Activated naive CD8-positive, alpha-beta T cell treated with anti-CD3 and anti-CD28 coated beads, Interleukin-2, amount 50 U/mL, for 24 hours (primary cell): ENCODE measurements at regions not wholly inside any gene's neighbourhood (a gene's known extent, or its start where the extent isn't known, plus 50 kb on each side); places are given as distances from the start of the nearest gene placed in this dataset.

Experiments used
- ATAC-seq: fragments of 150-1000 bp; cut with Tn5 transposase; one replicate; pipeline ENCODE4 v1.10.0; 2021
- DNase-seq: peaks from one replicate; pipeline ENCODE4 v3.0.0; 2021
- H3K27ac Mint-ChIP-seq: one replicate; pipeline ENCODE4 v1.8.0; 2021; ENCODE audit warnings: mild to moderate bottlenecking, mixed read lengths
- H3K27me3 Mint-ChIP-seq: one replicate; pipeline ENCODE4 v1.8.0; 2021; ENCODE audit warnings: mixed read lengths
- H3K36me3 Mint-ChIP-seq: one replicate; pipeline ENCODE4 v1.8.0; 2021; ENCODE audit warnings: low read depth, mixed read lengths
- H3K4me1 Mint-ChIP-seq: one replicate; pipeline ENCODE4 v1.8.0; 2021; ENCODE audit warnings: mixed read lengths
- H3K4me3 Mint-ChIP-seq: one replicate; pipeline ENCODE4 v1.8.0; 2021; ENCODE audit warnings: mild to moderate bottlenecking, moderate library complexity, mixed read lengths
- H3K9me3 Mint-ChIP-seq: one replicate; pipeline ENCODE4 v1.8.0; 2021; ENCODE audit warnings: mixed read lengths

- H3K27me3 Mint-ChIP-seq: no peaks in the 10 kb centered on the region
- H3K4me3 Mint-ChIP-seq: no peak overlapping the region
- H3K9me3 Mint-ChIP-seq: peaks cover 5% of the 10 kb centered on the region
- no peak overlapping the region for H3K27ac Mint-ChIP-seq
- DNase-seq (no peak), ATAC-seq (no peak)
- H3K36me3 Mint-ChIP-seq: no peaks in the 10 kb centered on the region
- H3K4me1 Mint-ChIP-seq: no peaks in the 10 kb centered on the region
Measured at GRCh38 chr10:128900456-128900855, 566.6 kb upstream of the MGMT start.

GRCh38 chr10:128901236-128901635 is 565.8 kb upstream of the MGMT start:
- Mint-ChIP-seq H3K27me3 (no peaks in the 10 kb centered on the region), H3K9me3 (peaks cover 5% of the 10 kb centered on the region), H3K4me1 (no peaks in the 10 kb centered on the region), H3K4me3 (no peak overlapping the region), H3K27ac (no peak overlapping the region), H3K36me3 (no peaks in the 10 kb centered on the region)
- ATAC-seq (no peak), DNase-seq (no peak)

GRCh38 chr10:128902031-128902710 is 564.9 kb upstream of the MGMT start:
- H3K4me1 Mint-ChIP-seq: no peaks in the 10 kb centered on the region
- no peak for DNase-seq
- H3K27ac Mint-ChIP-seq: no peak overlapping the region
- H3K9me3 Mint-ChIP-seq: peaks cover 5% of the 10 kb centered on the region
- H3K4me3 Mint-ChIP-seq: no peak overlapping the region
- no peaks in the 10 kb centered on the region for H3K27me3 Mint-ChIP-seq
- H3K36me3 Mint-ChIP-seq: no peaks in the 10 kb centered on the region
- no peak for ATAC-seq

- ATAC-seq: no peak
- Mint-ChIP-seq H3K27ac (no peak overlapping the region), H3K9me3 (peaks cover 5% of the 10 kb centered on the region), H3K27me3 (no peaks in the 10 kb centered on the region), H3K4me1 (no peaks in the 10 kb centered on the region), H3K36me3 (no peaks in the 10 kb centered on the region), H3K4me3 (no peak overlapping the region)
- DNase-seq: no peak
Measured at GRCh38 chr10:128907155-128907941, 559.7 kb upstream of the MGMT start.

- DNase-seq (no peak), ATAC-seq (no peak)
- Mint-ChIP-seq H3K27me3 (no peaks in the 10 kb centered on the region), H3K36me3 (no peaks in the 10 kb centered on the region), H3K4me1 (no peaks in the 10 kb centered on the region), H3K4me3 (no peak overlapping the region), H3K27ac (no peak overlapping the region), H3K9me3 (peaks cover 1% of the 10 kb centered on the region)
Measured at GRCh38 chr10:128908099-128908498, 558.9 kb upstream of the MGMT start.

- ATAC-seq (no peak), DNase-seq (no peak)
- Mint-ChIP-seq H3K36me3 (no peaks in the 10 kb centered on the region), H3K9me3 (no peaks in the 10 kb centered on the region), H3K27ac (no peak overlapping the region), H3K27me3 (no peaks in the 10 kb centered on the region), H3K4me3 (no peak overlapping the region), H3K4me1 (no peaks in the 10 kb centered on the region)
Measured at GRCh38 chr10:128908499-128908898, 558.5 kb upstream of the MGMT start.

- Mint-ChIP-seq H3K27ac (no peak overlapping the region), H3K27me3 (no peaks in the 10 kb centered on the region), H3K4me3 (no peak overlapping the region), H3K4me1 (no peaks in the 10 kb centered on the region), H3K9me3 (no peaks in the 10 kb centered on the region), H3K36me3 (no peaks in the 10 kb centered on the region)
- DNase-seq (no peak), ATAC-seq (no peak)
Measured at GRCh38 chr10:128912568-128913311, 554.3 kb upstream of the MGMT start.

GRCh38 chr10:128914681-128915080 is 552.4 kb upstream of the MGMT start:
- H3K36me3 Mint-ChIP-seq: no peaks in the 10 kb centered on the region
- H3K27me3 Mint-ChIP-seq: no peaks in the 10 kb centered on the region
- H3K4me3 Mint-ChIP-seq: no peak overlapping the region
- H3K4me1 Mint-ChIP-seq: no peaks in the 10 kb centered on the region
- no peaks in the 10 kb centered on the region for H3K9me3 Mint-ChIP-seq
- DNase-seq (no peak), ATAC-seq (no peak)
- no peak overlapping the region for H3K27ac Mint-ChIP-seq

GRCh38 chr10:128915630-128916029 is 551.4 kb upstream of the MGMT start:
- H3K4me1 Mint-ChIP-seq: no peaks in the 10 kb centered on the region
- ATAC-seq (no peak), DNase-seq (no peak)

GRCh38 chr10:128916383-128916782 is 550.7 kb upstream of the MGMT start:
- H3K27ac Mint-ChIP-seq: no peak overlapping the region
- ATAC-seq (no peak), DNase-seq (no peak)
- no peaks in the 10 kb centered on the region for H3K9me3 Mint-ChIP-seq
- no peak overlapping the region for H3K4me3 Mint-ChIP-seq
- H3K4me1 Mint-ChIP-seq: no peaks in the 10 kb centered on the region
- H3K27me3 Mint-ChIP-seq: no peaks in the 10 kb centered on the region
- no peaks in the 10 kb centered on the region for H3K36me3 Mint-ChIP-seq

More at GRCh38 chr10:128915630-128916029, 551.4 kb upstream of the MGMT start:
- H3K27me3 Mint-ChIP-seq: no peaks in the 10 kb centered on the region
- H3K4me3 Mint-ChIP-seq: no peak overlapping the region
- H3K9me3 Mint-ChIP-seq: no peaks in the 10 kb centered on the region
- no peaks in the 10 kb centered on the region for H3K36me3 Mint-ChIP-seq
- no peak overlapping the region for H3K27ac Mint-ChIP-seq

- no peaks in the 10 kb centered on the region for H3K4me1 Mint-ChIP-seq
- no peak for DNase-seq
- no peaks in the 10 kb centered on the region for H3K27me3 Mint-ChIP-seq
- no peak for ATAC-seq
- no peak overlapping the region for H3K4me3 Mint-ChIP-seq
- H3K36me3 Mint-ChIP-seq: no peaks in the 10 kb centered on the region
- no peaks in the 10 kb centered on the region for H3K9me3 Mint-ChIP-seq
- no peak overlapping the region for H3K27ac Mint-ChIP-seq
Measured at GRCh38 chr10:128921389-128922022, 545.5 kb upstream of the MGMT start.

- no peaks in the 10 kb centered on the region for H3K36me3 Mint-ChIP-seq
- H3K9me3 Mint-ChIP-seq: no peaks in the 10 kb centered on the region
- DNase-seq (no peak), ATAC-seq (no peak)
- H3K27me3 Mint-ChIP-seq: no peaks in the 10 kb centered on the region
- H3K4me1 Mint-ChIP-seq: no peaks in the 10 kb centered on the region
- H3K4me3 Mint-ChIP-seq: no peak overlapping the region
- H3K27ac Mint-ChIP-seq: no peak overlapping the region
Measured at GRCh38 chr10:128922172-128922571, 544.9 kb upstream of the MGMT start.

GRCh38 chr10:128922619-128923196 is 544.3 kb upstream of the MGMT start:
- Mint-ChIP-seq H3K27me3 (no peaks in the 10 kb centered on the region), H3K9me3 (no peaks in the 10 kb centered on the region), H3K27ac (no peak overlapping the region), H3K4me3 (no peak overlapping the region), H3K4me1 (no peaks in the 10 kb centered on the region), H3K36me3 (no peaks in the 10 kb centered on the region)
- DNase-seq (no peak), ATAC-seq (no peak)

- ATAC-seq (no peak), DNase-seq (no peak)
- no peaks in the 10 kb centered on the region for H3K36me3 Mint-ChIP-seq
- no peak overlapping the region for H3K27ac Mint-ChIP-seq
- no peak overlapping the region for H3K4me3 Mint-ChIP-seq
- H3K9me3 Mint-ChIP-seq: no peaks in the 10 kb centered on the region
- peaks cover 2% of the 10 kb centered on the region for H3K27me3 Mint-ChIP-seq
- H3K4me1 Mint-ChIP-seq: no peaks in the 10 kb centered on the region
Measured at GRCh38 chr10:128924918-128925317, 542.1 kb upstream of the MGMT start.
